ENCODE measurements at regions not wholly inside any gene's neighbourhood (a gene's known extent, or its start where the extent isn't known, plus 50 kb on each side); places are given as distances from the start of the nearest gene placed in this dataset.

DNA sequence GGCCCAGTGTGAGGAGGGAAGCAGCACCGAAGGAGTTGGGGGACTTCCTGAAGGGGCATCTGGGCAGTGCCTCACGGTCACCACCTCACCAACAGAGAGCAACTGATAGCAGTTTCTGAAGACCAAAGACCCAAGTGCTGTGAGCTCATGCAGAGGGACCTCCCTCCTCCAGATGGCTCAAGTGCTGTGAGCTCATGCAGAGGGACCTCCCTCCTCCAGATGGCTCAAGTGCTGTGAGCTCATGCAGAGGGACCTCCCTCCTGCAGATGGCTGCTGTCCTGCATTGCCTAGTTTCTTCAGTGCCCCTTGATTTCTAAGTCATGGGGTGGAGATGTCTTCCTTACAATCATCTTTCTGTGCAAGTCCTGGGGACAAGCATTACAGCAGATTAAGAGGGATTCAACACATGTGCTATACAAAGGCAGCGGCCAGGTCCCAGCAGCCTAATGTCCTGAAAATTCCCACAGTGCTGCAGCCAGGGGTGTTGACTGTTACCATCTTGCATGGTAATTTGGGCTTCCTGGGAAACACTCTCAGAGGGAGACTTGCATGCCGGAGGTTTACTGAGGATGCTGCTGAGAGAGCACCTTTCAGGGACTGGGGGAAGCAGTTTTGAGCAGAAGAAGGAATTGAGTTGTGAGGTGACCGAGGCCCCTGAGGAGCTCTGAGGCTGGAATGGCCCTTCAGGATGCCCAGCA, 409.3 kb downstream of the GALR1 start:
- ATAC-seq (no peak), DNase-seq (no peak)

DNA sequence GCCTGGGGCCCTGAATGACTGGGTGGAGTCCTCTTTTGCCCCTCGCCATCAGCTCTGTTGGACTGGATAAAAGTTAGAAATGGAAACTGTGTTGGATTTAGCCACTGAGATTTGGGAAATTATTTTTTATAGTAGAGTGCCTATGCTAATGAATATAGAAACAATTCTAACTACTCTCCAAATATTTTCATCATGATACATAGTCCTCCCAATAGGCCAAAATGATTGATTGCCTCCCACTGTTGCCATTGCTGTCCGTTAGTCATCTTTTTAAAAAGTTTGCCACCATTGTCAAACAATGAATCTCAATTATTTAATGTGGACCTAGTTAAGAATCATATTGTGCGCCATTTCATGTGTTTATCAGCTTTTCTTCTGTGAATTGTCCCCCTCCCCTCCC, 417.0 kb downstream of the GALR1 start:
- ATAC-seq, result no peak
- no peak for DNase-seq

DNA sequence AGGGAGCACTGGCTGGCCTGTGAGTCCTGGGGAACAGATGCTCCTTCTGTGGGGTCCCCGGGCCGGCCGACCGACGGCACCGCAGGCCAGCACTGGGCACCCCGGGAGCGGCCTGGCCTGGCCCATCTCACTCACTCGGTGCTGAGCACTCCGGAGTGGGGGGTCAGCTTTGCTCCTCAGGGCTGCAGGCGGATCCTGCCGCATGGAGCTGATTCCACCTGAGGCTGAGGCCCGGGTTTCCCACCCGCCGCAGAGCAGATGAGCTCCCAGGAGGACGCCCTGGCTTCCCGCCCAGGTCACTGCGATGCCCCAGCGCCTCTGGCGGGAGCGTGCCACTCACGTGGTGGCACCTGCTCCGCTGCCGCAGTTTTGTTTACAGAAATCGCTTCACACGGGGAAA, 418.6 kb downstream of the GALR1 start:
- no peak for ATAC-seq

DNA sequence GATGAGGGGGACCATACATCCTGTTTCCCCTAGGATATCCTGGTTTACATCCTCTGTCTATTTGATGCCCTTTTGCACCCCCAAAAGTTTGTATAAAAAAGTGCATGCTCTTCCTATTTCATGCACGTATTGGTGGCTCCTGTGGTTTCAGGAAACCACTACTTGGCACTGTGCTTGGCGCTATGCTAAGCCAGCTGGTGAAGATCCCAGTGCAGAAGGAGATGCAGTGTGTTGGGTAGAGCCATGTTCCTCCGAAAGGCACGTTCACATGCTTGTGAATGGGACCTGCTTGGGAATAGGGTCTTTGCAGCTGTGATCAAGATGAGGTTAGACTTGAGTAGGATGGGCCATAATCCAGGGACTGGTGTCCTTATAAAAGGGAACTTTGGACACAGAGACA, 419.7 kb downstream of the GALR1 start:
- ATAC-seq (no peak), DNase-seq (no peak)

More for the DNA sequence above, 418.6 kb downstream of the GALR1 start:
- no peak for DNase-seq

DNA sequence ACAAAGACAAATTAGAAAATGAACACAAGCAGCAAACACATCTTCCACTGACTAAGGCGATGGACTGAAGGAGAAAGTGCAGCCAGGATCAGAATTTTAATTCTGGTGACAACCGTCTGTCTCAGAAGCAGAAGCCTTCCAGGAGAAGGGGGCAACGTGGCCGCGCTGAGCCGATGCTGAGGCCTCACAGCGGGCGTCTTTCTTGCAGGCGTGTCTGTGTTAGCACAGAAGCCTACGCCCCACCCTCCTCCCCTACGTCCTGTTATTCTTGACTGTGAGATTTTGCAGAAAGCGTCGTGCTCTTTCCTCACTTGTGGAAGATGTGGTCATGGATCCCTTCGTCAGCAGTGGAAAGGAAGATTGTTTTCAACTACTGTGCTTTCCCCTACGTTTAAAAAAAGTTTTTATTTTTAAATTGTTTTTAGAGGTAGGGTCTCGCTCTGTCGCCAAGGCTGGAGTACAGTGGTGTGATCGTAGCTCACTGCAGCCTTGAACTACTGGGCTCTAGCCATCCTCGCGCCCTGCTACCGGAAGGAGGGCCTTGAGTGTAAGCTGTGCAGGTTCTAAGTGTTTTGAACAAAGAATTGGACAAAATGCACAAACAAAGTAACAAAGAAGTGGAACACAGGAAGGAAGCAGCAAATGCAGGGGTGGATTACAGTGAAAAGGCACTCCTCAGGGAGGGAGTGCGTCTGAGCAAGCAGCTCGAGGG, 422.0 kb downstream of the GALR1 start:
- ATAC-seq (no peak), DNase-seq (no peak)

DNA sequence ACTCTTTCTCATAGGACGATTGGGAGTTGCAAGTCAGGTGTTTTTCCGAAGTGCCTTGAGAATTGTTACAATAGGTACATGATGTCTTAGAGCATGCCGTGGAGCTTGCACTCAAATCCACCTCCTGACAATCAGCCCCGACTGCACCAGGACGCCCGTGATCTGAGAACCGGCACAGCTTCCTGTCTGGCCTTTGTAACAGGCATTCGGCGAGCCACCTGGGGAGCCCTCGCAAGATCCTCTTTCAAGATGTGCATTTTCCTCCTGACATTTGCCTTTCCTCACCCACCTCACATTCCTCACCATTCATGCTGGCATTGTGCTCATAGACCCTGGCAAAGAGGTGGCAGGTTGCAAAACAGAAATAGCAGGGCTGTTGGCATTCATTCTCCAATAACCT, 427.3 kb downstream of the GALR1 start:
- DNase-seq, result no peak
- no peak for ATAC-seq

DNA sequence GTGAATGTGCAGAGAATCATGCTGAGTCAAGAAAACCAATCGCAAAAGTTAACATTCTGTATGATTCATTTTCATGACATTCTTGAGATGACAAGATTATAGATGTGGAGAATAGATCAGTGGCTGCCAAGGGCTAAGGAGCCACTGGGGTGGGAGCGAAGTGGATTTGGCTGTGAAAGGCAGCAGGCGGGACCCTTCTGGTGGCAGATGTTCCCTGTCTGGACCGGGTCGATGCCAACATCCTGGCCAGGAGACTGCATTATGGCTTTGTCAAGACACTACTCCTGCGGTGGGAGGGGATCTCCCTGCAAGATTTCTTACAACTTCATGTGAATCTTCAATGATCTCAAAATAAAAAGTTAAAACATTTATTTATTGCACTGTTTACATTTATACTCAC, 427.9 kb downstream of the GALR1 start:
- ATAC-seq (no peak), DNase-seq (no peak)

DNA sequence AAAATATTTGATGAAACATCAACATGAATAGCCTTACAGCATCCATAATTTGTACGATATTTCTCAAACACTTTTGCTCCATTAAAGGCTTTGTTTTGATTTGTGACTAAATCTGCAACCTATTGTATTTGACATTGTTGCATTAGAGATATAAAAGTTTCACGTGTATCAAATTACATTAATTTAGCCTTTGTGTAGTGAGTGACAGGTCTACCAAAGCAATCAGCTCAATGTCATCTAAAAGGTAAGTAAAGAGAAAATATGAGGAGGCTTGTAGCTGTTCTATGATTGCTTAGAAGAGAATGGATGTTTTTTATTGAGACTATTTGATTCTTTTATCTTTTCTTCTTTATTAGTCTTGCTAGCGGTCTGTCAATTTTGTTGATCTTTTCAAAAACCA, 430.2 kb downstream of the GALR1 start:
- DNase-seq (no peak), ATAC-seq (no peak)

DNA sequence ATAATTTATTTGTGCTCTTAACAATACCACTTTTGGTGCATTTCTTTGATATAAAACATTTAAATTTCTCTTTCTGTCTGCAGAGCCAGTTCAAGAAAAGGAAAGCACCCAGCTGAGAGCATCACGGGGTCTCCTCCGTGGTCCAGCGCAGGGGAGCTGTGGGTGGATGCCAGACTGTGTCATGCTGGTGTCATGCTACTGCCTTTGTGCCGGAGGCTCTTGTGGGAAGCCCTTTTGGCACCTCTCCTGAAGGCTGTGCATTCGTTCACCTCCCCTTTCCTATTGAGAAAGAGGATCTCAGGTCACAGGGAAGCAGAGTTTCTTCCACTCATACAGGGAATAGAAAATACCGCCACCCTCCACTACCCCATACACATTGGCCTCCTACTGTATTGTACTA, 450.4 kb downstream of the GALR1 start:
- ATAC-seq, result no peak
- no peak for DNase-seq

DNA sequence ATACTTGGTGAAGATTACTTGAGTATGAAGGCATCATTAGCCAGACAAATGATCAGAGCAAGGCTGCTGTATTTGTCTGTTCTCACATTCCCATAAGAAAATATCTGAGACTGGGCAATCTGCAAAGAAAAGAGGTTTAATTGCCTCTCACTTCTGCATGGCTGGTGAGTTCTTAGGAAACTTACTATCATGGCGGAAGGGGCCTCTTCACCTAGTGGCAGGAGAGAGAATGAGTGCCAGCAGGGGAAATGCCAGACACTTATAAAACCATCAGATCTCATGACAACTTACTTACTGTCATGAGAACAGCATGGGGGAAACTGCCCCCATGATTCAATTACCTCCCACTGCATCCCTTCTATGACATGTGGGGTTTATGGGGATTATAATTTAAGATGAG, 452.3 kb downstream of the GALR1 start:
- ATAC-seq, result no peak

DNA sequence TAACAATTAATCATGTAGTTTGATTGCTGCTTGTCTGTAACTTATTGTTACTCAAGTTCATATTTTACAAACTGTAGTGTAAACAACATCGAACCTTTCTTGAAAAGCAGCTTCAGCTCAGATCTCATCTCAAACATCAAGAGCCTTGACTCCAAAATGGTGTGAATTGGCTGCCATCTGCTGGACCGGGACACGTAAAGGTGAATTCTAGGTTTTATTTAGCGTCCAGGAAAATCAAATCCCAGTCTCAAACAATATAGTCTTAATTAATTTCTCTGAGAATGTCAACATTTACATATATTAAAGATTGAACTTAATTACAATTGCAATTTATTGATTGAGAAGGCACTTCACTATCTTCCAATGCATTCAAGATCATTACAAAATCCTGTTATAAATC, 453.0 kb downstream of the GALR1 start:
- no peak for DNase-seq
- no peak for ATAC-seq

More for the DNA sequence above, 452.3 kb downstream of the GALR1 start:
- no peak for DNase-seq

DNA sequence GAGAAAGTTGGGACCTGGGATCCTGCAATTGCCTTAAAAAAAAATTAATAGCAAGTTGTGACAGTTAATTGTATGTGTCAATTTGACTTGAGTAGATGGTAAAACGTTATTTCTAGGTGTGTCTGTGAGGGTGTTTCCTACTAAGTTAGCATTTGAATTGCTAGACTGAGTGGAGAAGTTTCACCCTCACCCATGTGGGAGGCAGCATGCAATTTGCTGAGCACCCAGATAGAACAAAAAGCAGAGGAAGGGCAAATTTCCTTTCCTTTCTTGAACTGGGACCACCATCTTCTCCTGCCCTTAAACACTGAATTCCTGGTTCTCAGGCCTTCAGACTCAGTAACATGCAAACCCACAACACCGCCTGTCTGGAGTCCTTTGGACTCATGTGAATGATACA, 455.7 kb downstream of the GALR1 start:
- ATAC-seq (no peak), DNase-seq (no peak)

DNA sequence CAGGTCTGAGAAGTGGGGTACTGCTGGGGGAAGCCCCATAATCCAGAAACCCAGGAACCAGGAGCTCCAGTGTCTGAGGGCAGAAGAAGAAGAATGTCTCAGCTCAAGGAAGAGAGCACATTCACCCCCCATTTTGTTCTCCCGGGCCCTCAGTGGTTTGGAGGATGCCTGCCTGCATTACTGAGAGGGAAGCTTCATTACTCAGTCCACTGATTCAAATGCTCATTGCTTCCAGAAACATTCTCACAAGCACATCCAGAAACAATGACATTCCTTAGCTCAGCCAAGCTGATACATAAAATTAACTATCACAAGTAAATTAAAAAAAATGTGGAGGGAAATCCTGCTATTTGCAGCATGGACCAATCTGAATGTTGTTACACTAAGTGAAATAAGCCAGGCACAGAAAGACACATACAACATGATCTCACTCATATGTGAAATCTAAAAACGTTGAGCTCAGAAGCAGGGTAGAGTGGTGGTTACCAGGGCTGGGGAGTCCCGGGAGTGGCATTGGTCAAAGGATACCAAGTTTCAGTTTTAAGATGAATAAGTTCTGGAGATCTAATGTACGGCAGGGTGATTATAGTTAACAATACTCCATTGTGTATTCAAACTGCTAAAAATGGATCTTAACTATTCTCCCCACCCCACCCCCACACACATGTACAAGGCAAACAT, 459.3 kb downstream of the GALR1 start:
- ATAC-seq, result no peak
- DNase-seq, result no peak

DNA sequence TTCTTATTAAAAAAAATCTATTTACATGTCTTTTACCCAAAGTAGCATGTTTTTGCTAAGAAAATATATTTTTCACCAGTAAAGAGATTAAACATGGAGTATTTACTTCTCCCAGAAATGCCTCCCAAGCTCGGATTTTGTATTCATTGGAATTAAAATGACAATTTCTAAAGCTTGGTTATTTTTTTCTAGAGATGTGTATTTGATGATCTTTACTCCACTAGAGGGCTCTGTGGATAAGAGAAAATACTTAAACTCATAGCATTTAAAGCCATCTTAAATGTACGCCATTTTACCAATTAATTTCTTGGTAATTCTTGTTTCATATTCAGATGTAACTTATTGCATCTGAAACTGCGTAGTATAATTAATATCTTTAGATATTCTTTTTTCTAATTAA, 461.4 kb downstream of the GALR1 start:
- no peak for DNase-seq
- ATAC-seq, result no peak

DNA sequence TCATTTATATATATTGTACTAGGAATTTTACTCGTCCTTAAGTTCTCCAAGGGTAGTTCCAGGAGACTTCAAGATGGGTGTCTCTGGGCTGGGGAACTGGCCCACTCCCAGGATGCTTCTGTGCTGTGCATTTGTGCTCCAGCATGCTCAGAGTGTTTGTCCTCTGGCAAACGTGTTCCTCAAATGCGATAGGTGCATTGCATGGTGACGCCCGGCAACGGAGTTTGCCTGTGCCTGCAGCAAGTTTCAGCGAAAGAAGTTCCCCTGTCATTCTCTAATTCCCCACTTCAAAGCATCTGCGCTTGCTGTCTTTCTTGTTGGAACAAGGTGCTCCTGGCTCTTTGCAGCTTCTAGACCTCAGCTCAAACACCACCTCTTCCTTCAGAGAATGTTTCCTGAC, 465.1 kb downstream of the GALR1 start:
- ATAC-seq, result no peak
- DNase-seq, result no peak

DNA sequence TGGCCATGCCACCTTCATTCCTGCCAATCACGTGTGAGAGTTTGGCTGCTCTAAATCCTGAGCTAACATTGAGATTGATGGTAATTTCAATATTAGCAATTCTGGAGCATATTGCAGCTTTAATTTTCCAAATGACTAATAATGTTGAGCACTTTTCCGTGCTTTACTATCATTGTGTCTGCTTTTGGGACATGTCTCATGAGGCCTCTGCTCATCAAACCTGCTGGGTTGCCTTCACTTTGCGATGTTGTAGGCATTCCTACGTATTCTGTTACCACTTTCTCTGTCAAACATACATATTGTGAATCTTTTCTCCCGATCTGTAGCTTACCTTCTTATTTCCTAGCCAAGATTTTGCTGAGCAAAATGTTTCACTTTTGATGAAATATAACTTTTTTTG, 466.6 kb downstream of the GALR1 start:
- ATAC-seq (no peak), DNase-seq (no peak)

DNA sequence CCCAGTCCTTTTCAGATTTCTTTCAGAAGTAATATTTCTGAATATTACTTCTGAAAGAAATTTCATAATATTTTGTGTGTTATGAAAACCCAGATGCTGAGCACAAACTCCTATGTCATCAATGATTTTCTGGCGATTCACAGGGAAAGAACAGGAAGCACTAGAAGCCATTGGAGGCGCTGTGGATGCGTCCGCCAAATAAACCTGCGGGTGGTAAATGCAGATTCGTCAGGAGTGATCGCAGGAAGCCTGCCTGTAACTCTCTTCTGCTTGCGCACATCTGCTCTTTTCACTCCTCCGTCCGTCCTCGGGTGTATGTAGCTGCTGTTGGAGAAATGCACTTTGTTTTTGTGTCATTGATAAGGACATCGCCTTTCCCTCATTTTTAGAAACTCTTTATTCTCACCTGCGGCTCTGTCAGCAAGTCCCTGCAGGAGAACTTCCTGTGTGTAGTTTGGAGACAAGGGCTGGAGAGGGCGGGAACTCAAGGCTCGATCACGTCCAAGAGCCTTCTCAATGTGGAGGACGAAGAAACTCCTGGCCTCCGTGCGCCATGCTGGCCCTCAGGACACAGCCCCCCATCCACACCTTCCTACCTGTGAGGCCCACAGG, 483.8 kb downstream of the GALR1 start:
- no peak for ATAC-seq
- DNase-seq, result no peak

DNA sequence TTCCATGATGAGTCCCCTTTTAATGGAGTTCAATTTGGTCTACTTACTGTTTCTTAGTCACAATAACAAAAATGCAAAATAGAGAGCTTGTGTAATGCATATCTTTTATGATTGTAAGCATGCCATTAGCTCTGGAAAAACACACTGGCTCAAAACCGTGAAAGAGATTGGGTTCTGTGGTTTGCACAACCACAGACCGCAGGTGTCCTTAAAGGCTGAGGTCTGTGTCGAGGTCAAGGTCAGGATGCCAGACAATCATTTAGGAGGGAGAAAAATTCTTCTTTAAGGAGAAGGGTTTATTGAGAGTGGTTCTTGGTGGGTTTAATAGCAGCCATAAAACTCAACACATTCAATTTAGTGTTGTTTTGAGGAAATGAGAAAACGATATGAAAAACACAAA, 487.2 kb downstream of the GALR1 start:
- ATAC-seq, result no peak

DNA sequence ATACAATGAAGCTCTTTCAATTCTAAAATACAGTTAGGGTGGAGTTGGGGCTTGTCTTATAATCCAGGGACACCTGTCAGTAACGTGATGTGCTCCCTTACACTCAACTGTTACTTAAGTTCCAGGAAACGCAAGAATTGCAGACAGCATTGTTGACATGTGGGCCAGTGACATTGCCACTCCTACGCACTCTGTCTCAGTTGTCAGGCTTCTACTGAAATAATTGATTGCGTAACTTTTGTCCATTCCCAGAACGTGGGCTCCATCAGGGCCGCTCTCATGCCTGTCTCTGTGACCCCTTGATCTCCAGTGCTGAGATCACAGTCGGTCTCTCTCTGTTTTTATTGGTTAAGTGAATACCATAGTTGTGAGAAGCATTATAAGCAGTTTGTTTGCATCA, 487.8 kb downstream of the GALR1 start:
- ATAC-seq (no peak), DNase-seq (no peak)

More for the DNA sequence above, 487.2 kb downstream of the GALR1 start:
- DNase-seq, result no peak

DNA sequence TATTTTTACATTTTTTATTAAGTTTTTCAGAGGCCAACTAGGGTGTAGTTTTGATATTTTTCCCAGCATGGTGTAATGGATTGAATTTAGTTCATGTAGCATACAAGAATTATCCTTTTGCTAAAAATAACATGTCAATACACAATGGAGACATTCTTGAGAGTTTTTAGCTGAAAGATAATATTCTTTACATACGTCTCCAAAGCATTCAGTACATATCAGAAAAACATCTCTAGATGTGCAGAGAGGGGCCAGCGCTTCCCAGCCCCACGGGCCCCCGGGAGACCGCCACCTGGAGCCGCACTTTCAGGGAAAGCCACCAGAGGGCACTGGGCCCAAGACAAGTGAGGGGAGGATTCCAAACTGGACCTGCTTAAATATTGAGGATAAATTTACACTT, 499.4 kb downstream of the GALR1 start:
- peak; percentile 14 for DNase-seq
- no peak for ATAC-seq

DNA sequence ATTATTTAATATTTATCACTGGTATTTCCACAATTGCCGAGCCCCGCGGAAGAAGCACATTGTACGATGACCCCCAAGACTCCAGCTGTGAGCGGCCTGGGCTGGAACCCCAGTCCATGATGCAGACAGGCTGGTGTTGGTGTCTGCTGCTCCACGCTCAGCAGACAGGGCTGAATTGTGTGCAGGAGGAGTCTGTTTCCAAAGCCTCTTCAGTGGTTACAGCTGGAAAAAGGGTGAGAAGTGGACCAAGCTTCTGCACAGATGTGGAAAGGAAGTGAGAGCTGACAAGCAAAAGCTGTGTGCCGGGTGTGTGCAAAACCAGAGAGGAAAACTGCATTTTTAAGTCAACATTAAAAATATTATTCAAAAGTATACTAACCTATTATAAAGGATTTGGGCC, 500.4 kb downstream of the GALR1 start:
- no peak for ATAC-seq
- no peak for DNase-seq

DNA sequence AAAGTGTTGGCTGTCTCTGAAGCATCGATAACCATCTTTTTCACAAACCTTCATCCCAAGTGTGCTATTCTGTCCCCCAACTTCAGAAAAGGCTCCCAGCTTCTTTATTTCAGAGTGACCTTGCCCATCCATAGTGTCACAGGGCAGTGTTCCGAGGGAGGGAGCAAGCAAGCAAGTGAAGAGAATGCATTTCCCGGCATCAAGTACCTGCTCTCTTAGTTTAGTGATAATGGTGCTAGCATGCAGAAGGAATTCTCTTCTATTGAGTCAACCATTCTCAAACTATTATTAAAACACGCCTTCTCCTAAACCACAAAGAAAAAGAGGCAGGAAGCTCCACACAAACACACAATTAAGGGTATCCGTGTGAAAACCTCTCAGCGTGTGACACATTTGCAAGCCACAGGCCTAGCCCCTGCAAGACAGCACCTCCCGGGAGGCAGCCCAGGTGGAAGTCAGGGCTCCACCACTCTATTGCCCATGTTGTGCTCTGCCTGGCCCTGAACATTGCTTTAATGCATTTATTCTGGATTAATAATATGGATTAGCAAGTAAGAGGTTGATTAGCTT, 504.9 kb downstream of the GALR1 start:
- ATAC-seq, result no peak
- no peak for DNase-seq

DNA sequence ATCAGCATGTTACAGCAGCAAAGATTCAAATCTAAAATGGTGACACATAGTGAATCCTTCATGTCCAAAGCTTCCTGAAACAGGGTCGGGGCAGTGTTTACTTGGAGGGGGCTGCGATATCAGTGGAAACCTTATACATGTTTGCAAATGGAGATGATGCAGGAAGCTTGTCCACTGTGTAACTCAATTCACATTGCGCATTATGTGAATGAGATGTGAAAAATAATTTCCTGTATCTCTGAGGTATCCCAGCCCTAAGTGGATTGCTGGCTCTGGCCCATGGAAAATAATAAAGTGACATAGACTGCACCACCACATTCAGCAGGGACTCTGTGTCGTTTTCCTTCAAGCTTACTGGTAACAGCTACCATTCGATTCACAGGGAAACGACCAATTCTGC, 505.5 kb downstream of the GALR1 start:
- DNase-seq (no peak), ATAC-seq (no peak)
